Kidney epithelial cell (primary cell): ENCODE measurements at regions not wholly inside any gene's neighbourhood (a gene's known extent, or its start where the extent isn't known, plus 50 kb on each side); places are given as distances from the start of the nearest gene placed in this dataset.

ENCODE experiments used
- DNase-seq: peaks from one replicate; pipeline ENCODE4 v3.0.0-alpha.2; 2010; ENCODE audit warnings: low read depth
- H3K27me3 ChIP-seq: 2 replicates; pipeline ENCODE4 v1.6.0; 2011; ENCODE audit warnings: low read length; ENCODE audit not compliant: control insufficient read depth, insufficient read depth
- H3K36me3 ChIP-seq: 2 replicates; pipeline ENCODE4 v1.5.1; 2011; ENCODE audit warnings: low read length; ENCODE audit not compliant: control insufficient read depth, insufficient read depth
- H3K4me3 ChIP-seq: 2 replicates; pipeline ENCODE4 v1.5.1; 2011; ENCODE audit warnings: low read depth, mild to moderate bottlenecking, control low read depth, low read length
- TF ChIP-seq, protein P1 (sequence below): IDR thresholded peaks from 2 replicates; pipeline ENCODE4 v1.5.1; 2011; ENCODE audit warnings: mild to moderate bottlenecking, moderate library complexity, low read length, control low read depth, inconsistent platforms; ENCODE audit not compliant: insufficient read depth, poor library complexity, severe bottlenecking

DNA sequence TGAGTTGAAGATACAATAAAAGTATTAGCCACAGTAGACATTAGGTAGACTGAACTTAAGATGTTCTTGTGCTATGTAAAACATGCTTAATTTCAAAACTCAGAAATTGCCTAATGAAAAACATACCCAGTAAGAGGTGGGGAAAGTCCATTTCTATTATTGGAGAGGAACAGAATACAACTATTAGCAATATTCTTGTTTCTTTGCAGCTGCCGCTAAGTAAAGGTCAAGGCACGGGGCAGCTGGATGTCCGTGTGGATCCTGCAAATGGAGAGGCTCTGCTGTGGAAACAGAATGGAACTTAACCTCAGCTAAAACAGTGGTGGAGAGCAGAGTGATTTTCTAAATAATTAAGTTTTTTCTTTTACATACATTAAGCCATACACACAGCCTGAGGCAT is 139.2 kb upstream of the ARHGAP28 start:
- DNase-seq, result no peak
- H3K4me3 ChIP-seq, result no peak overlapping the region
- TF ChIP-seq, protein P1, sequence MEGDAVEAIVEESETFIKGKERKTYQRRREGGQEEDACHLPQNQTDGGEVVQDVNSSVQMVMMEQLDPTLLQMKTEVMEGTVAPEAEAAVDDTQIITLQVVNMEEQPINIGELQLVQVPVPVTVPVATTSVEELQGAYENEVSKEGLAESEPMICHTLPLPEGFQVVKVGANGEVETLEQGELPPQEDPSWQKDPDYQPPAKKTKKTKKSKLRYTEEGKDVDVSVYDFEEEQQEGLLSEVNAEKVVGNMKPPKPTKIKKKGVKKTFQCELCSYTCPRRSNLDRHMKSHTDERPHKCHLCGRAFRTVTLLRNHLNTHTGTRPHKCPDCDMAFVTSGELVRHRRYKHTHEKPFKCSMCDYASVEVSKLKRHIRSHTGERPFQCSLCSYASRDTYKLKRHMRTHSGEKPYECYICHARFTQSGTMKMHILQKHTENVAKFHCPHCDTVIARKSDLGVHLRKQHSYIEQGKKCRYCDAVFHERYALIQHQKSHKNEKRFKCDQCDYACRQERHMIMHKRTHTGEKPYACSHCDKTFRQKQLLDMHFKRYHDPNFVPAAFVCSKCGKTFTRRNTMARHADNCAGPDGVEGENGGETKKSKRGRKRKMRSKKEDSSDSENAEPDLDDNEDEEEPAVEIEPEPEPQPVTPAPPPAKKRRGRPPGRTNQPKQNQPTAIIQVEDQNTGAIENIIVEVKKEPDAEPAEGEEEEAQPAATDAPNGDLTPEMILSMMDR, result no peak
- no peaks in the 10 kb centered on the region for H3K36me3 ChIP-seq
- H3K27me3 ChIP-seq, result no peaks in the 10 kb centered on the region

GRCh38 chr18:6591491-6591890 is 138.0 kb upstream of the ARHGAP28 start:
- Histone ChIP-seq H3K27me3 (no peaks in the 10 kb centered on the region), H3K4me3 (no peak overlapping the region), H3K36me3 (no peaks in the 10 kb centered on the region)
- TF ChIP-seq, protein P1, result no peak
- DNase-seq, result no peak

DNA sequence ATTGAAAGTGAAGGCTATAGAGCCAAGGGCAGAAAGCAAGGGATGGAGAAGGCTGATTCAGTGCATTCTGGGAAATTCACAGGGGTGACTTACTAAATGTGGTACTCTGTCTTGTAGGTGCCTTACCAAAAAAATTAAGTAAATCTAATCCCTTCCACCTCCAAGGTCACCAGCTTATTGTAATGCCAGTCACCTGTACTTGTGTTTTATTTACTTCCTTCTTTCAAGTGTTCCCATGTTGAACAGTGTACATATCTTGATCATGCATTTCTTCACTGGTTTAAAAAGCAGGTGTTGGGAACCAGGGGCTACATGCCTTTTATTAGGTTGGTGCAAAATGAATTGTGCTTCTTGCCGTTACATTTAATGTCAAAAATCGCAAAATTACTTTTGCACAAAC is 137.0 kb upstream of the ARHGAP28 start:
- no peak overlapping the region for H3K4me3 ChIP-seq
- no peak for DNase-seq
- TF ChIP-seq, protein P1, result no peak
- H3K36me3 ChIP-seq, result no peaks in the 10 kb centered on the region
- no peaks in the 10 kb centered on the region for H3K27me3 ChIP-seq

- Histone ChIP-seq H3K4me3 (no peak overlapping the region), H3K27me3 (no peaks in the 10 kb centered on the region), H3K36me3 (no peaks in the 10 kb centered on the region)
- TF ChIP-seq, protein P1, result no peak
- no peak for DNase-seq
Measured at GRCh38 chr18:6593142-6593885, 136.2 kb upstream of the ARHGAP28 start.

- H3K27me3 ChIP-seq, result no peaks in the 10 kb centered on the region
- TF ChIP-seq, protein P1, result no peak
- no peaks in the 10 kb centered on the region for H3K36me3 ChIP-seq
- no peak for DNase-seq
- no peak overlapping the region for H3K4me3 ChIP-seq
Measured at GRCh38 chr18:6595666-6596065, 133.8 kb upstream of the ARHGAP28 start.

GRCh38 chr18:6598657-6599056 is 130.9 kb upstream of the ARHGAP28 start:
- Histone ChIP-seq H3K4me3 (no peak overlapping the region), H3K27me3 (no peaks in the 10 kb centered on the region), H3K36me3 (no peaks in the 10 kb centered on the region)
- DNase-seq, result no peak
- TF ChIP-seq, protein P1, result no peak
